ENCODE measurements at regions not wholly inside any gene's neighbourhood (a gene's known extent, or its start where the extent isn't known, plus 50 kb on each side); places are given as distances from the start of the nearest gene placed in this dataset.
A peak's percentile ranks its signal among the peaks of the same experiment; 100 is the strongest.

GRCh38 chrX:122817321-122817955 lies 366.6 kb upstream of the GRIA3 start:
- H3K4me3 ChIP-seq (ENCODE audit: low read depth, low read length): no peak overlapping the region
- DNase-seq (ENCODE audit: low read depth): no peak
- no peak for TF ChIP-seq CTCF (IDR thresholded peaks at IDR 0.05; ENCODE audit: insufficient read depth, low read depth, low read length, missing control alignments)

- no peak for TF ChIP-seq CTCF (IDR thresholded peaks at IDR 0.05; ENCODE audit: insufficient read depth, low read depth, low read length, missing control alignments)
- DNase-seq (ENCODE audit: low read depth): no peak
- no peak overlapping the region for H3K4me3 ChIP-seq (ENCODE audit: low read depth, low read length)
Measured at GRCh38 chrX:122818068-122818467, 366.0 kb upstream of the GRIA3 start.

- DNase-seq (ENCODE audit: low read depth): no peak
- no peak overlapping the region for H3K4me3 ChIP-seq (ENCODE audit: low read depth, low read length)
- no peak for TF ChIP-seq CTCF (IDR thresholded peaks at IDR 0.05; ENCODE audit: insufficient read depth, low read depth, low read length, missing control alignments)
Measured at GRCh38 chrX:122833230-122833629, 350.8 kb upstream of the GRIA3 start.

- no peak for DNase-seq (ENCODE audit: low read depth)
- no peak overlapping the region for H3K4me3 ChIP-seq (ENCODE audit: low read depth, low read length)
- no peak for TF ChIP-seq CTCF (IDR thresholded peaks at IDR 0.05; ENCODE audit: insufficient read depth, low read depth, low read length, missing control alignments)
Measured at GRCh38 chrX:122835886-122836285, 348.2 kb upstream of the GRIA3 start.

GRCh38 chrX:122850326-122850725 lies 333.8 kb upstream of the GRIA3 start:
- no peak for TF ChIP-seq CTCF (IDR thresholded peaks at IDR 0.05; ENCODE audit: insufficient read depth, low read depth, low read length, missing control alignments)
- H3K4me3 ChIP-seq (ENCODE audit: low read depth, low read length): no peak overlapping the region
- peak; percentile 0 for DNase-seq (ENCODE audit: low read depth)

- no peak for TF ChIP-seq CTCF (IDR thresholded peaks at IDR 0.05; ENCODE audit: insufficient read depth, low read depth, low read length, missing control alignments)
- no peak for DNase-seq (ENCODE audit: low read depth)
- no peak overlapping the region for H3K4me3 ChIP-seq (ENCODE audit: low read depth, low read length)
Measured at GRCh38 chrX:122856205-122856604, 327.9 kb upstream of the GRIA3 start.

- no peak for TF ChIP-seq CTCF (IDR thresholded peaks at IDR 0.05; ENCODE audit: insufficient read depth, low read depth, low read length, missing control alignments)
- no peak overlapping the region for H3K4me3 ChIP-seq (ENCODE audit: low read depth, low read length)
- no peak for DNase-seq (ENCODE audit: low read depth)
Measured at GRCh38 chrX:122857734-122858133, 326.3 kb upstream of the GRIA3 start.
